T-helper 2 cell (primary cell): ENCODE measurements at regions not wholly inside any gene's neighbourhood (a gene's known extent, or its start where the extent isn't known, plus 50 kb on each side); places are given as distances from the start of the nearest gene placed in this dataset.

Experiments
- DNase-seq, 5 experiments: peaks; one replicate each; pipeline versions ENCODE4 v3.0.0 to v3.0.0-alpha.2; 2012 to 2022

DNA sequence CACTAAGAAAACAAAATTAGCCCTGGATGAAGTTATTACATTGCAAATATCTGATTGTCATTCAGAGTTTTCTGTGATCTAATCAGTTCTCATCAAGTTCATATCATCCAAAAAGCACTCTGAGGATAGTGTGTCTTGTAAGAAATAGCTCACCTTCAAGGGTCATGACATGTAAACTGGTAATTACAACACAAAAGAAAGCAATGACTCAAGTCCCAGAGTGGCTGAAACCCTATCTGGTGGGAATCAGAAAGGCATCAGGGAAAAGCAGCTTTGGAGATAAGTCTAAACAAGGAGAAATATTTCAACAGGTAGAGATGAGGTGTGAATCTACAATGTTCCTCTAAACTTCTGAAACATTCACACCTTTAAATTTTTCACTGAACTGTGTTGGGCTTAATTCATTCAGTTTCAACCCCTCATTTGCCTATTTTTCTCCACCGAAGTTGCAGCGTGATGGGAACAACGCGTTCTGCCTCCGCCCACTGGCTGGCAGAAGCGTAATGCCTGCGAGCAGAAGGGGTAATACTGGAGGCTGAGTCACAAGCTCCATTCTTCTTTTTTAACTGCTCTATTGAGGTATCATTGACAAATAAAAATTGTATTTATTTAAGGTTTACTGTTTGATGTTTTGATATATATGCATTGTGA lies 155.2 kb upstream of the IPO5 start:
- no peak for DNase-seq

DNA sequence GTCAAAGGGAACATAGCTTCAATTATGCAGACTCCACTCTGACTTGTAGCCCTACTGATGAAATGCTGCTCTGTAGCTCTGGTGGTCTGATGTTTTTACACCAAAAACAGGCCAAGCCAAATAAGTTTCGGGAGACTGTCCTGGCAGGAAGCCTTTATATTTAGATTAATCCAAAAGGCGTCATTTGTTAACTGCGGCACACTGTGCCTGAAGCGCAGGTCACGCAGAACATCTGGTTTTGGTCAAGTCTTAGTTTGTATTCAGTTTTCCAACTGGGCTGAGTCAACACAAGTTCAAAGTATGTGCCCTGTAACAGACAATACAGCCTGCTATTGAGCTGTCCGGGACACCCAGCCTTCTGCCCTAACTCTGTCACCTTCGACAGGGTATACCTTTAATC lies 154.6 kb upstream of the IPO5 start:
- DNase-seq, result no peak

DNA sequence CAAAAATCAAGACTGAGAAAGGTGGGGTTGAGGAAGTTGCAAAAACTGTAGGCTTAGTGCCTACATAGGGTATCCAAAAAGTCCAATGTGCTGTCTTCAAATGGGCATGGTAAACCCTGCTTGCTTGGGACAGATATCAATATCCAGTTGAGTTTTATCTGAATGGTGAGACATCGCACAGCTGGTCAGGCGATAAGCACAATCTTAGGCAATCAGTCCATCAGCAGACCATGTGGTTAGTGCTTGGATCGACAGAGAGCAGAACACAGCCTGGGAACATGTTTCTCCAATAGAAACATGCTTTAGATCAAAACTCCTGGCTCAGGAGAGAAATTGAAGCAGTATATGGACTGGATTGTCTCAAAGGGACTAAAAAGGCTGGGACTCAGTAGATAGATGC lies 151.3 kb upstream of the IPO5 start:
- DNase-seq, result no peak

DNA sequence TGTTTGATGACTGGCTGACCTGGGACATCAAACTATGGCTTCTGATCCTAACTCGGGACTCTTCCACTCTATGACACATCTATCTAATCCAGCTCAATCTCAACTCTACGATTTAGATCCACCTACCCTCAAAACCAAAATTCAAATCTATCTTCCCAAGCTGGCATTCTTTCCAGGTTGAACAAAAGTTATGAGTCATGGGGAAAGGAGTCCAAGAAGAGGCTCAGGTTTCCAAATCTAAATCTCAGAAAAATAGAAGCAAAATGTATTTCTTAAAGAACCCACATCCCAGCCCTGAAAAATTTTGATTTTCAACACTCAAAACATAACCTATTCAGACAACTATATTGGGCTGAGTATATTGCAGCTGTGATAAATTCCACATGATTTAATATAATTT lies 143.9 kb upstream of the IPO5 start:
- no peak for DNase-seq

DNA sequence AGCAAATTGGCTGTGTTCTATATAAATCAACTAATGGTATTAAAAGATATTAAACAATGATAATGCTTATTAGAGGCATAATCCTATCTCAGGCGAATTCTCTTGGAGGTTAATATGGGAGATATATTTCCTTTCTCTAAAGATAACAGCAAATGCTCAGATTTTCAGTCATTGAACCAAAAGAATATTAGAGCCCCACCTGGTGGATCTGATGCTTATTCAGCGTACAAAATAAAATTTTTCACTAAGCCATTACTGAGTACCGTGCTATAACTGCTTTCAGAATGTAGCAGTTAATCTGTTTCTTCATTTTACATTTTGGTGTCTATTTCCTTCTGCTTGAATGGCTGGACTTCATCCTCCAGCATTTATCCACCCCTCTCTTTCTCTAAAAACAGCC lies 143.3 kb upstream of the IPO5 start:
- DNase-seq, result no peak

DNA sequence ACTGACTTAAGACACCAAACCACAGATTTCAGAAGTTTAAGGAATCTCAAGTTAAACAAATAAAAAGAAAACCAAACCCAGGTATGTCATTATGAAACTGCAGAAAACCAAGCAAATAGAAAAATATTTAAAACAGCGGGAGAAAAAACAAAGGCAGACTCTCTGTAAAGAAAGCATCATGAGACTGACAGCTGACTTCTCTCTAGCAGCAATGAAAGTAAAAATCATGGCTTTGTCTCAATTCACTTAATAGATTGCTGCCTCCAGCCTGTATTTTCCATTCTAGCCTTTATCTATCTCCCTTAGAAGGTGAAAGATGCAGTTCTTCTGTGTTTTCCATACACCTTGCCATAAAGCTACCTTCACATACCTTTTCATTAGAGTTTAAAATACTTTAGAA lies 131.1 kb upstream of the IPO5 start:
- DNase-seq, result no peak

DNA sequence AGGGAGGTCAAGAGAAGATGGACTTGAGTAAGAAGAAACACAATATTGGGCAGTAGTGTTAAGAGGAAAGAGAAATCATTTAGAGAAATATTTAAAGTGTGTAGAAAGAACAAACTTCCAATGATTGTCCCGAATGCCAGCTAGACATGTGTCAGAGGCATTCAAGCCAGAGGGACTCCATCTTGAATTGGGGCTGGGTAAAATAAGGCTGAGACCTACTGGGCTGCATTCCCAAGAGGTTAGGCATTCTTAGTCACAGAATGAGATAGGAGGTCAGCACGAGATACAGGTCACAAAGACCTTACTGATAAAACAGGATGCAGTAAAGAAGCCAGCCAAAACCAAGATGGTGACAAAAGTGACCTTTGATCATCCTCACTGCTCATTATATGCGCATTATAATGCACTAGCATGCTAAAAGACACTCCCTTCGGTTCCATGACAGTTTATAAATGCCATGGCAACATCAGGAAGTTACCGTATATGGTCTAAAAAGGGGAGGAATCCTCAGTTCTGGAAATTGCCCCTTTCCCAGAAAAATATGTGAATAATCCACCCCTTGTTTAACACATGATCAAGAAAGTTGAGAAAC lies 127.0 kb upstream of the IPO5 start:
- no peak for DNase-seq

DNA sequence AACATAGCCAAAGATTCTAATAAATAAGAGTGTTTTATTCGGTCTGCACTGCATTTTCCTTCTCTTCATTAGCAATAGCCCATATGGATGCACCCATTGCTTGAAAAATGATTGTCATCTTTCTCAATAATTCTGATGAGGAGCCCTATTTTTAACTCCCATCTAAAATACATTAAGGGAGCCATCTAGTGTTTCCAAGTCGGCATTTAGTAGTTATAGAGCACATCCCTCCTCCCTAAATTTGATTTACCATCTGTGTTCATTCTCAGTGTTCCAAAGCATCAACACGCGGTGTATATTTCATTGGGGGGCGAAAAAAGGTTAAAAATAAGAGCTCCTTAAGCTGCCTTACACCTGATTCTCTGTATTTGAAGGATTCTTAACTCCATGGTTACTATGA lies 119.2 kb upstream of the IPO5 start:
- DNase-seq, result no peak

DNA sequence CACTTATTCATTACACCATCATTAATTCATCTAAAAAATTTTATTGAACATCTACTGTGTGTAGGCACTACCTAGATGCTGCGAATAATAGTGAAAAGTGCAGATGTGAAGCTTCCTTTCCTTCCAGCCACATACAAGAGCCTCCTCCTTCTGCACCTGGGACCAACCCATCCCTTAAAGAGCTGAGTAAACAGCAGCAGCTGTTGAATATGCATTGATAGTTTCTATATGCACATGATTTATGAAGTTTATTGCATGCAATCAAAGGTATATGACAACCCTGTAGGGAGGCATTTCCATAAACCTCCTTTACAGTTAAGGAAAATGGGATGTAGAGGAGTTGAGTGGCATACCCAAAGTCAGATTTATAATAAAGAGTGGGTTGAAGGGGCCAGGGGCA lies 110.3 kb upstream of the IPO5 start:
- DNase-seq, result no peak

DNA sequence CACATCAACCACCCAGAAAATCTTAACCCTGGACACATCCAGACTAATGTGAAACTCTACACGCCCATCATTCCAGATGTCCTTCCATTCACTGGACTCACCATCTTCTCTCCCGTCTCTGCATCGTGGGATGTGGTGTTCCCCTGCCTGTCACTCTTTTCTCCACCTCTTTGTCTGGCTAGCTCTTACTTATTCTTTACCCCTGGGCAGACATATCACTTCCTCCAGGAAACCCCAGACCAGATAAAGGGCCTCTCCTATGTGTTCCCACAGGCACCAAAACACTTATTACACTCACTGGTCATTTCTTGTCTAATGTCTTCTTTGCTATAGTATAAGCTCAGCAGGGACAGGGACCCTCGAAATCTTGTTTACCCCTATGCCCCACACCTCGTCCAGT lies 109.3 kb upstream of the IPO5 start:
- no peak for DNase-seq

DNA sequence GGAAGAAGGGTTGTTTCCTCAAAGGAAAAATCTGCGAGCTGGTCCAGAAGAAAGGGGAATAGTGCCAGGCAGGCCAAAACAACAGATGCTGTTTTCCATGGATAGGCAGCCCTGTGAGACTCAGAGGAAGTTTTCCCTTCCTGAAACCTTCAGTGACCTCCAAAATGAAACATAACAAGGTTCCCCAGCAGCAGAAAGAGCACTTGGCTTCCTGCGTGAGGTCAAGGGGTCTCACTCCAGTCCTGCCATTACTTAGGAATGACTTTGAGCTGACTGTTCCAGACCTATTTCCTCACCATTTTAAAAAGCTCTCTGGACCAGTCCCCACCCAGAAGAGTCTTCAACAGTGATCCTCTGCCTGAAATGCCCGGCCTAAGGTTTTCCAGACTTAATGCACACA lies 104.6 kb upstream of the IPO5 start:
- no peak for DNase-seq

DNA sequence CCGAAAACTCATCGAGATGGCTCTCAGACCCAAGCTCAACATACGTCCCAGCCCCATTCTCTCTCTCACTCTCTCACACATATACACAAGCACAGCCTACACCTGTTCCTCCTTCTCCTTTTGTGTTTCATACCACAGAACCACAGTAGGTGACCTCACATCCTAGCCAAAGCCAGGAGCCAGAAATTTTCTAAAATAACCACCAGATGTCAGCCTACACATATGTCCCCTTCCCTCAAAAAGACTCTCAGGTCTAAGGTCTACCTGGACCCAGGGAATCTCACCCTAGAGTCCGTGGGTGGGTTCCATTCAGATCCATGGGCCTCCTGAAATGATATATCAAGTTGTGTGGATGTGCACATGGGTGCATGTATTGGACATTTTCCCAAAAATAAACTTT lies 104.2 kb upstream of the IPO5 start:
- no peak for DNase-seq

DNA sequence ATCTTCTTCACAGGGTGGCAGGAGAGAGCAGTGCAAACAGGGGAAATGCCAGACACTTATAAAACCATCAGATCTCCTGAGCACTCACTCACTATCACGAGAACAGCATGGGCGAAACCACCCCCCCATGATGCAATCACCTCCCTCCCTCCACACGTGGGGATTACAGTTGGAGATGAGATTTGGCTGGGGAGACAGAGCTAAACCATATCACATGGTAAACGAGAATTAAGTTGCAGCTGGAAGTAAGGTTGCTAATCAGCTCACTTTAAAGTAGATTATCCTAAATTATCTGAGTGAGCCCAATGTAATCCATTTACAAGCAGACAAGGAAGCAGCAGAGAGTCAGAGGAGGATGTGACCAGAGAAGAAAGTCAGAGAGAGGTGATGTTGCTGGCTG lies 102.2 kb upstream of the IPO5 start:
- DNase-seq, result no peak

DNA sequence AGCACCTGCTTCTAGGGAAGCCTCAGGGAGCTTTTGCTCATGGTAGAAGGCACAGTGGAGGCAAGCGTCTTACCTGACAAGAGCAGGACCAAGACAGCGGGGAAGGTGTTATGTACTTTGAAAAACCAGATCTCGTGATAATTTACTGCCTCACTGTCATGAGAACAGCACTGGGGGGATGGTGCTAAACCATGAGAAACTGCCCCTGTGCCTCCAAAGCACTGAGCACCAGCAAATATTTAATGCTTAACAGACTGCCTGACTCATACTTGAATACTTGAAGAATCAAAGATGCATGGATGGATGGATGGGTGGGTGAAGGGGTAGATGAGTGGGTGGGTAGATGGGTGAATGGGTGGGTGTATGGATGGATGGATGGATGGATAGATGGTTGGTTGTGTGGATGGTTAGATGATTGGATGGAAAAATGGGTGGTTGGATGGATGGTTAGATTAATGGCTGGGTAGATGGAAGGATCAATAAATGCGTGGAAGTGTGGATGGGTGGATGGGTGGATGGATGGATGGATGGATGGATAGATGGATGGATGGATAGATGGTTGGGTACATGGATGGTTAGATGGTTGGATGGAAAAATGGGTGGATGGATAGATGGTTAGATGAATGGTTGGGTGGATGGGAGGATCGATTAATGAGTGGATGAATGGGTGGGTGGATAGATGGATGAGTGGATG lies 101.1 kb upstream of the IPO5 start:
- DNase-seq, result no peak

DNA sequence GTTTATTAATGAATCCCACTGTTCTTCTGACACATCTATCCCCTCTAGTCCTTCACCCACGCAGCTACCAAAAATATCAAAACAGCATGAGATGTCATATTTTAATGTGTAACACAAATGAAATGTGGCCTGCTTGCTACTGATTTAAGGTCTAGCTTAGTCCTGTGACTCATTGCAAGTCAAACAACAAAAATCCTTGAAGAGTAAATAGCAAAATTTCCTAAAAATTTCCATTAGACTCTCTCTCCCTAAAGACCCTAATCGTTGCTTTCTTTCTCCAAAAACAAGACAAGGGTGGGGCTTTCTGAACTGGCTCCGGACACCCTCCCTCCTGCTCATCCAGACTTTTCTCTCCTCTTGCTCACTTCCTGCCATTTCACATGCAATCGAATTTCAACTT lies 99.9 kb upstream of the IPO5 start:
- DNase-seq, result no peak

DNA sequence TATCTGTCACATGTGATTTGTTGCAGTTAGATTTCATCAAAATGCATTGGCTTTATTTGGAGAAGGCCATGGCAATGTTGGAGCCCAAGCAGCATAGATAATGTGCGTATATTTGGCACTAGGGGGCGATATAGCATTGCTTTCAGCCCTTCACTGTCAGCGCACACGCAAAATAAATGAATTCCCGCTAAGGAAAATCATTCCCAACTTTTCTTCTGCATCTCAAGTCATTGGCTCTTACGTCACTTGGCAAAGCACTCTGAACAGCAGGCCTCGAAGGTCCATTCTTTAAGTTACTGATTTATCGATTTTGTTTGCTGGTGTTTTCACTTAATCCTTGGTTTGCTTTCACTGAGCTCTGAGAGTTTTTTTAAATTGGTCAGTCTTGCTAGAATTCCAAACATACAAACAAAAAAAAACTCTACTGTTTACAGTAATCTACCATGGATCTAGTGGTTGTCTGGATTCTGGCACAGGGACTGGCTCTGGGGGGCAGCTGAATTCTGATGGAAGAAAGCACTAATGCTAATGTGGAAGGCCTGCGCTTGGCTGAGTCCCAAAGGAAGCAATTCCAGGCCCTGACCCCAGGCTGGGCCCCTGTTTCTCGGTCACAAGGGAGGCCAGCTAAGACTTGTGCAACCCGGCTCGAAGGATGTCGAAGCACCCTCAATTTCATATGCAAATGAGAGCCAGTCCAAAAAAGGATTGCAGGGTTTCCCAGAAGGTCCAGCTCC lies 97.7 kb upstream of the IPO5 start:
- peak in 1 of 5 experiments; percentile 26 for DNase-seq

DNA sequence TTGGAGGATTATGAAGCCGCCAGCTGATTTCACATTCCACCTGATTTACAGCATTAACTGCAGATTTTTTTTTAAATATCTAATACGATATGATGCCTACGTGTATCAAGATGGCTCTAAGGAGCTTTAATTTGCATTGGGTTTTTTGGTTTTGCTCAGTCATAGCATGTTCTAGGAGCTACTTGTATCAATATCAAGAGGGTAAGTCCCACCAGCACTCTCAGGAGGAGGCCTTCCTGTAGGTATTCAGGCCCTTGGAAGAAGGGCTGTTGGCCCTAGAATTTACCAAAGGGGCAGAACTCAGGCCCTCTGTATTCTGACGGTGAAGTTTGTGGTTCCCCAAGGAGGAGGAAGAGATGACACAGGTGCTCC lies 97.2 kb upstream of the IPO5 start:
- DNase-seq, result no peak

DNA sequence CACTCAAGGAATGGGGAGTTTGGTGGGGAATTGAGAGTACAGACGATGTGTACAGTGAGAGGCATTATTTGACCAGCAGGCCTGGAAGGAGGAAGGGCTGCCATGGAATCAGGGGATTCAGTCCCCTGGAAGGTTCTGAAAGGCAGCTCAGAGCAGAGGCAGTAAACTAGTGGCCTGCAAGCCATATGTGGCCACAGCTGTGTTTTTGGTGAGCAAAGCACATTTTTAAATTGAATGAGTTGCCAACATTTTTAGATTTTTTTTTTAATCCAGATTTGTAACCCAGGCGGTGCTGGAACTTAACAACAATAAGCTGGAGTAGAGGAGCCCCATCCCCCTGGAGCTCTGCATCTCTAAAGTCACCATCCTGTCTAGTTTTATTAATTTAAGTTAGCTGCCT lies 95.3 kb upstream of the IPO5 start:
- DNase-seq, result no peak

DNA sequence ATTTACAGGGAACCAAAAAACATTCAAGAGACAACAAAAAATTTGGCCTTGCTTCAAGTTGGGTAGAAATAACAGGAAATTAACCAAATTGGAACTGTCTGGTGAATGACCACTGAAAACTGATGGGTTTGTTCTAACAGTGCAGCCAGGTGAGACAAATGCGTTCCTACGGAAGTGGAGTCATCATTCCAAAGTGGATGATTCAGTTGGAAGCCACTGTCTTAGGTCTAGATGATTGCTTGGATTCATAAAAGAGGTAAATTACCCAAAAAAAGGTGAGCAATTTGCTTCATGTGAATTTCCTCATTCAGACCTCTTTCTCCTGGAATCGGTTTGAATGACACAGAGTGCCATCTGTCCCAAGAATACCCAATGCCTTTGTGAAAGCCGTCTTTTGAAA lies 87.1 kb upstream of the IPO5 start:
- DNase-seq, result no peak

DNA sequence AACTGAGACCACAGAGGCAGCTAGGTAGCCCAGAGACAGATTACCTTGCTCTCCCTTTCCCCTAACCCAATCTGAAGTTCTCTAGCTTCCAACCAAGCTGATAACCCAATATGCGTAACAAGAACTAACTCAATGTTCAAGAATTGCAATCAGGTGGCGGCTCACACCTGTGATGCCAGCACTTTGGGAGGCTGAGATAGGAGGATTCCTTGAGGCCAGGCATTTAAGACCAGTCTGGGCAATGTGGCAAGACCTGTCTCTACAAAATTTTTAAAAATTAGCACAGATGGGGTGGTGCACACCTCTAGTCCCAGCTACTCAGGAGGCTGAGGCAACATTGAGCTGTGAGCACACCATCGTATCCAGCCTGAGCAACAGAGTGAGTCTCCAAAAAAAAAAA lies 86.7 kb upstream of the IPO5 start:
- DNase-seq, result no peak

DNA sequence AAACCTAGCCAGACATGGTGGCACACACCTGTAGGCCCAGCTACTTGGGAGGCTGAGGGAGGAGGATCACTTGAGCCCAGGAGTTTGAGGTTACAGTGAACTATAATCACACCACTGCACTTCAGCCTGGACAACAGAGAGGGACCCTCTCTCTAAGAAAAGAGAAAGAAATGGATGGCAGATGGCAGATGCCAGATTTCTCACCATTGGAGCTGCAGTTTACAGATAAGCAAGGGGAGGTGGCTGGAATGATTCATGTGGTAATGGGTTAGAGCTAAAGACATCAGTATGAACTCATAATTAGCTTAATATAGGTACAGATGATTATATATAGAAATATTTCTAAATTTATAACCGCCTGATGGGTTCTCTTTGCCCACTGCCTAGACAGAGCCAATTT lies 80.1 kb upstream of the IPO5 start:
- no peak for DNase-seq

DNA sequence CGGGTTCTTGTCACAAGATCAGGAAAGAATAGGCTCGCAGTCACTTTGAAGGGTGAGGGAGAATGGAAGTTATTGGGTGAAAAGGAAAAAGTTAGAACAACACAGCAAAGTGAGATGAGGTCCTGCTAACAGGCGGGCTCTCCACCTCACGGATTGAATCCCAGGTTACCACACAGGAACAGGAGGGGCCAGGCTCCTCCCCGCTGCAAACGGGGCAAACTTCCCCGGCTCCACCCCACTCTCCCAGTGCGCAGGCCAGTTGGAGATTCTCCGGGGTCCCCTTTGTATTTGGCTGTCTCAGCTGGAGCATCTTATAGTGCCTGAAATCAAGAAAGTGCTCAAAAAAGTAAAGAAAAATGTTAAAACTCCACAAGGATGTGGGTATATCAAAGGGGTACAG lies 78.3 kb upstream of the IPO5 start:
- DNase-seq, result no peak

DNA sequence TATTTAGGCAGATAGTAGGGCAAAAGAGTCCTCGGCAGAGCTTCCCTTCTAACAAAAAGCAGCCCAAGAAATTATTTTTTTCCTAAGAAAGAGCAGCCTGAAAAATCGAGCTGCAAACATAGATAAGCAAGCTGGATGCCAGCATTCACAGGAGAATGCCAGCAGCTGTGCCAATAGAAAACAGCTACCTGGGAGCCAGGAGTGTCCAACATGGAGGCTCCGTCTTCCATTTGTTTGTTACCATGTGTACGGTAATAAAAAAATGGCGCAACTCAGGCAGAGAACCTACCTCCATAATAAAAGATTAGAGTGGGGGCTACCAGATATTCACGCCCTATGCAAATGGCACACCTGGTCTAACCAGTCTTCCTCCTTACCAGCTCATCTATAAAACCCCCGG lies 77.6 kb upstream of the IPO5 start:
- DNase-seq, result no peak
